ENCODE measurements at regions not wholly inside any gene's neighbourhood (a gene's known extent, or its start where the extent isn't known, plus 50 kb on each side); places are given as distances from the start of the nearest gene placed in this dataset.

GRCh38 chr6:145340256-145340655 lies 395.1 kb downstream of the EPM2A start:
- Mint-ChIP-seq H3K4me3 (no peak overlapping the region), H3K27ac (no peak overlapping the region), H3K27me3 (no peaks in the 10 kb centered on the region), H3K4me1 (no peaks in the 10 kb centered on the region), H3K9me3 (ENCODE audit: insufficient read depth) (no peaks in the 10 kb centered on the region)
- DNase-seq (no peak), ATAC-seq (ENCODE audit: low read depth) (no peak)
- H3K4me2 ChIP-seq (replicated peaks; ENCODE audit: low read depth, low read length, poor library complexity, severe bottlenecking): no peak overlapping the region
- ChIA-PET CTCF (no interaction called here), POLR2A (no interaction called here)
- H3K4me3 ChIP-seq (ENCODE audit: control extremely low read depth in 1 of 5, extremely low read depth in 1 of 5, insufficient read depth in 1 of 5, low read depth in 2 of 5, low read length in 4 of 5): no peak overlapping the region
- H3K9me3 ChIP-seq (ENCODE audit: control extremely low read depth in 1 of 3, control insufficient read depth in 2 of 3, insufficient read depth in 1 of 3, low read length in 2 of 3): no peaks in the 10 kb centered on the region
- no peaks in the 10 kb centered on the region for H4K20me1 ChIP-seq (ENCODE audit: control insufficient read depth, insufficient read depth, low read length, poor library complexity, severe bottlenecking)
- no peaks in the 10 kb centered on the region for H3K27me3 ChIP-seq (replicated peaks in 1 of 4; ENCODE audit: control extremely low read depth in 1 of 4, control insufficient read depth in 3 of 4, insufficient read depth in 4 of 4, low read length in 3 of 4)
- no peak overlapping the region for H3K9ac ChIP-seq (ENCODE audit: low read length)
- no peaks in the 10 kb centered on the region for H3K36me3 ChIP-seq (replicated peaks in 1 of 2; ENCODE audit: control extremely low read depth in 1 of 2, control insufficient read depth in 1 of 2, extremely low read depth in 1 of 2, insufficient read depth in 2 of 2, low read length in 1 of 2)
- TF ChIP-seq CTCF (IDR thresholded peaks at IDR 0.05) (no peak), EZH2 (IDR thresholded peaks at IDR 0.05; ENCODE audit: borderline replicate concordance, insufficient read depth, low read depth, low read length, poor library complexity, severe bottlenecking) (no peak)
- no peak overlapping the region for H3K27ac ChIP-seq (ENCODE audit: low read length in 2 of 2)
- intact Hi-C loops (cut with micrococcal nuclease): no loop called here
- H2AFZ ChIP-seq (ENCODE audit: insufficient read depth, low read depth, low read length, poor library complexity, severe bottlenecking): no peak overlapping the region
- H3K79me2 ChIP-seq (ENCODE audit: control insufficient read depth, insufficient read depth, low read length): no peaks in the 10 kb centered on the region
- H3K4me1 ChIP-seq (ENCODE audit: control insufficient read depth in 2 of 2, insufficient read depth in 2 of 2, low read length in 2 of 2): no peaks in the 10 kb centered on the region

GRCh38 chr6:145345094-145345493 lies 390.2 kb downstream of the EPM2A start:
- H3K4me3 ChIP-seq (ENCODE audit: control extremely low read depth in 1 of 5, extremely low read depth in 1 of 5, insufficient read depth in 1 of 5, low read depth in 2 of 5, low read length in 4 of 5): no peak overlapping the region
- H3K27me3 ChIP-seq (replicated peaks in 1 of 4; ENCODE audit: control extremely low read depth in 1 of 4, control insufficient read depth in 3 of 4, insufficient read depth in 4 of 4, low read length in 3 of 4): no peaks in the 10 kb centered on the region
- H3K9ac ChIP-seq (ENCODE audit: low read length): no peak overlapping the region
- Mint-ChIP-seq H3K9me3 (ENCODE audit: insufficient read depth) (no peaks in the 10 kb centered on the region), H3K4me1 (peaks cover 14% of the 10 kb centered on the region), H3K27me3 (no peaks in the 10 kb centered on the region), H3K4me3 (no peak overlapping the region), H3K27ac (no peak overlapping the region)
- H4K20me1 ChIP-seq (ENCODE audit: control insufficient read depth, insufficient read depth, low read length, poor library complexity, severe bottlenecking): no peaks in the 10 kb centered on the region
- H2AFZ ChIP-seq (ENCODE audit: insufficient read depth, low read depth, low read length, poor library complexity, severe bottlenecking): no peak overlapping the region
- H3K36me3 ChIP-seq (replicated peaks in 1 of 2; ENCODE audit: control extremely low read depth in 1 of 2, control insufficient read depth in 1 of 2, extremely low read depth in 1 of 2, insufficient read depth in 2 of 2, low read length in 1 of 2): no peaks in the 10 kb centered on the region
- ChIA-PET POLR2A (no interaction called here), CTCF (no interaction called here)
- H3K9me3 ChIP-seq (ENCODE audit: control extremely low read depth in 1 of 3, control insufficient read depth in 2 of 3, insufficient read depth in 1 of 3, low read length in 2 of 3): no peaks in the 10 kb centered on the region
- TF ChIP-seq EZH2 (IDR thresholded peaks at IDR 0.05; ENCODE audit: borderline replicate concordance, insufficient read depth, low read depth, low read length, poor library complexity, severe bottlenecking): no peak
- TF ChIP-seq CTCF (IDR thresholded peaks at IDR 0.05): no peak
- H3K79me2 ChIP-seq (ENCODE audit: control insufficient read depth, insufficient read depth, low read length): no peaks in the 10 kb centered on the region
- H3K4me1 ChIP-seq (ENCODE audit: control insufficient read depth in 2 of 2, insufficient read depth in 2 of 2, low read length in 2 of 2): peaks cover 0 to 4% of the 10 kb centered on the region in 2 donors
- intact Hi-C loops (cut with micrococcal nuclease): no loop called here
- DNase-seq (no peak), ATAC-seq (ENCODE audit: low read depth) (no peak)
- no peak overlapping the region for H3K4me2 ChIP-seq (replicated peaks; ENCODE audit: low read depth, low read length, poor library complexity, severe bottlenecking)
- H3K27ac ChIP-seq (ENCODE audit: low read length in 2 of 2): no peak overlapping the region
